Panc1 (cell line): ENCODE measurements at regions not wholly inside any gene's neighbourhood (a gene's known extent, or its start where the extent isn't known, plus 50 kb on each side); places are given as distances from the start of the nearest gene placed in this dataset.

Experiments
- ATAC-seq: fragments of 200-7000 bp; cut with Tn5 transposase; 2 replicates; pipeline ENCODE4 v1.9.1; 2020; ENCODE audit warnings: mild to moderate bottlenecking, moderate library complexity
- BruUV-seq: library from RNA; stranded (reverse); fragments of 400-500 nt; replicated peaks from 2 replicates; lab custom pipeline; 2021; lab: Mats Ljungman, UMichigan
- CTCF ChIA-PET: fragments of 300-600 bp; sonication (Branson Sonifier 250); formaldehyde crosslinking; loops from one replicate; lab custom pipeline; 2022; ENCODE audit warnings: antibody characterized with exemption; lab: Charles Lee
- POLR2A ChIA-PET: fragments of 300-600 bp; sonication (Branson Sonifier 250); formaldehyde crosslinking; loops from one replicate; lab custom pipeline; 2022; ENCODE audit warnings: antibody characterized with exemption; lab: Charles Lee
- DNase-seq: peaks from one replicate; pipeline ENCODE4 v3.0.0-alpha.2; 2010; ENCODE audit warnings: low read depth, low spot score
- H3K27ac ChIP-seq: 2 replicates; pipeline ENCODE4 v1.5.1; 2011; ENCODE audit warnings: mild to moderate bottlenecking, low read length, inconsistent platforms
- H3K27me3 ChIP-seq: fragments of 200-500 bp; sonication (Bioruptor generic); 2 replicates; pipeline ENCODE4 v1.6.0; 2014; ENCODE audit warnings: low read length, inconsistent platforms; ENCODE audit not compliant: control insufficient read depth, insufficient read depth
- H3K36me3 ChIP-seq: fragments of 200-500 bp; sonication (Bioruptor generic); 2 replicates; pipeline ENCODE4 v1.5.1; 2014; ENCODE audit warnings: inconsistent platforms, mild to moderate bottlenecking, low read length, moderate library complexity; ENCODE audit not compliant: control insufficient read depth, insufficient read depth
- H3K4me1 ChIP-seq: 2 replicates; pipeline ENCODE4 v1.5.1; 2011; ENCODE audit warnings: inconsistent platforms, mild to moderate bottlenecking, low read length, moderate library complexity; ENCODE audit not compliant: control insufficient read depth, insufficient read depth
- H3K4me3 ChIP-seq, 2 experiments: 2 replicates each; pipeline ENCODE4 v1.5.1; 2011 to 2012; ENCODE audit warnings: low read depth in 2 of 2, low read length in 2 of 2, mild to moderate bottlenecking in 2 of 2, inconsistent platforms in 1 of 2, moderate library complexity in 1 of 2
- H3K9me3 ChIP-seq: fragments of 200-500 bp; sonication (Bioruptor generic); 2 replicates; pipeline ENCODE4 v1.5.1; 2014; ENCODE audit warnings: low read depth, mild to moderate bottlenecking, inconsistent platforms, low read length, moderate library complexity; ENCODE audit not compliant: control insufficient read depth, insufficient read depth
- POLR2AphosphoS5 ChIP-seq: IDR thresholded peaks from 2 replicates; pipeline ENCODE4 v1.6.1; 2012; ENCODE audit warnings: mild to moderate bottlenecking, low read depth, low read length, moderate library complexity
- REST ChIP-seq, 2 experiments: IDR thresholded peaks; 2 replicates each; pipeline ENCODE4 v1.6.1; 2011 to 2012; ENCODE audit warnings: low read depth in 2 of 2, control low read depth in 1 of 2, low read length in 1 of 2, mild to moderate bottlenecking in 1 of 2, moderate library complexity in 1 of 2; ENCODE audit not compliant: insufficient read depth in 1 of 2
- SIN3A ChIP-seq: IDR thresholded peaks from 2 replicates; pipeline ENCODE4 v1.6.1; 2012; ENCODE audit warnings: low read depth, mild to moderate bottlenecking, low read length, moderate library complexity, borderline replicate concordance; ENCODE audit not compliant: insufficient read depth
- TCF7L2 ChIP-seq: IDR thresholded peaks from 2 replicates; pipeline ENCODE4 v1.6.1; 2011; ENCODE audit warnings: mild to moderate bottlenecking, low read depth, low read length, inconsistent platforms
- in situ Hi-C: cut with HindIII; loops from 2 replicates; pipeline ENCODE4 v1.10.0; 2016; ENCODE audit warnings: low sequenced_read_pairs, low pct_unique_long_range_greater_than_20kb
- intact Hi-C: fragments of 100-400 bp; cut with micrococcal nuclease; formaldehyde crosslinking; loops from one replicate; pipeline ENCODE4 v1.10.0; 2022; ENCODE audit not compliant: unreplicated experiment
- TF ChIP-seq, protein P1 (sequence below): fragments of 450-650 bp; IDR thresholded peaks from 2 replicates; pipeline ENCODE4 v1.5.1; 2017; ENCODE audit warnings: mild to moderate bottlenecking

- Histone ChIP-seq H3K4me1 (no peaks in the 10 kb centered on the region), H3K27ac (no peak overlapping the region), H3K27me3 (no peaks in the 10 kb centered on the region), H3K36me3 (no peaks in the 10 kb centered on the region), H3K9me3 (no peaks in the 10 kb centered on the region), H3K4me3 (no peak overlapping the region)
- intact Hi-C loops (no loop called here), in situ Hi-C loops (no loop called here)
- TF ChIP-seq REST (IDR thresholded peaks at IDR 0.05; ENCODE audit: insufficient read depth in 1 of 2, low read depth in 2 of 2, low read length in 1 of 2) (no peak), POLR2AphosphoS5 (no peak), TCF7L2 (no peak)
- TF ChIP-seq, protein P1, sequence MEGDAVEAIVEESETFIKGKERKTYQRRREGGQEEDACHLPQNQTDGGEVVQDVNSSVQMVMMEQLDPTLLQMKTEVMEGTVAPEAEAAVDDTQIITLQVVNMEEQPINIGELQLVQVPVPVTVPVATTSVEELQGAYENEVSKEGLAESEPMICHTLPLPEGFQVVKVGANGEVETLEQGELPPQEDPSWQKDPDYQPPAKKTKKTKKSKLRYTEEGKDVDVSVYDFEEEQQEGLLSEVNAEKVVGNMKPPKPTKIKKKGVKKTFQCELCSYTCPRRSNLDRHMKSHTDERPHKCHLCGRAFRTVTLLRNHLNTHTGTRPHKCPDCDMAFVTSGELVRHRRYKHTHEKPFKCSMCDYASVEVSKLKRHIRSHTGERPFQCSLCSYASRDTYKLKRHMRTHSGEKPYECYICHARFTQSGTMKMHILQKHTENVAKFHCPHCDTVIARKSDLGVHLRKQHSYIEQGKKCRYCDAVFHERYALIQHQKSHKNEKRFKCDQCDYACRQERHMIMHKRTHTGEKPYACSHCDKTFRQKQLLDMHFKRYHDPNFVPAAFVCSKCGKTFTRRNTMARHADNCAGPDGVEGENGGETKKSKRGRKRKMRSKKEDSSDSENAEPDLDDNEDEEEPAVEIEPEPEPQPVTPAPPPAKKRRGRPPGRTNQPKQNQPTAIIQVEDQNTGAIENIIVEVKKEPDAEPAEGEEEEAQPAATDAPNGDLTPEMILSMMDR, result no peak
- no TSS peak for BruUV-seq
- POLR2A ChIA-PET, result no interaction called here
- no peak for DNase-seq
- no peak for ATAC-seq
- CTCF ChIA-PET, result no interaction called here
Observed at GRCh38 chr13:95451656-95452055, 100.9 kb upstream of the CLDN10 start.

DNA sequence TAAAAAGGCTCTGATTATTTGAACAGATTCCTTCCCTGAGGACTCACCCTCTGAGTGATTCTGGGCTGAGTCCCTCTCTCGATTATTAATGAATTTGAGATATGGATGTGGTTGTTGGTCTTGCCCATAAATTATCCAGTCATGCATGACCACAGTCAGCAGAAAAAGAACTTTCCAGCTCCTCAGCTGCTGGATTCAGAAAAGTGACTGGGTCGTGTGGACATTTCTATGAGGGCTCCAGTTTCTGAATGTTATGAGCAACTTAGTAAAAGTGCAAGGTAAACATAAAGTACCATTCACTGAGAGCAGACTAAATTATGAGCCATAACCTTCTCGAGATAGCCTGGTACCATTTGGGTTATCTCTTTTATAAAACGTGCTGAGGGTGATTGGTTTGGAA lies 100.1 kb upstream of the CLDN10 start:
- in situ Hi-C loops (no loop called here), intact Hi-C loops (no loop called here)
- POLR2A ChIA-PET, result no interaction called here
- DNase-seq (no peak), ATAC-seq (no peak)
- H3K36me3 ChIP-seq, result no peaks in the 10 kb centered on the region
- H3K4me3 ChIP-seq, result no peak overlapping the region
- H3K9me3 ChIP-seq, result no peaks in the 10 kb centered on the region
- BruUV-seq, result no TSS peak
- no peaks in the 10 kb centered on the region for H3K27me3 ChIP-seq
- no peak overlapping the region for H3K27ac ChIP-seq
- TF ChIP-seq POLR2AphosphoS5 (no peak), REST (IDR thresholded peaks at IDR 0.05; ENCODE audit: insufficient read depth in 1 of 2, low read depth in 2 of 2, low read length in 1 of 2) (no peak), SIN3A (no peak), TCF7L2 (no peak)
- TF ChIP-seq, protein P1, result no peak
- no peaks in the 10 kb centered on the region for H3K4me1 ChIP-seq
- CTCF ChIA-PET, result no interaction called here
